ENCODE measurements at regions not wholly inside any gene's neighbourhood (a gene's known extent, or its start where the extent isn't known, plus 50 kb on each side); places are given as distances from the start of the nearest gene placed in this dataset.

GRCh38 chr2:46818141-46818621 lies 97.4 kb downstream of the MCFD2 start:
- no peaks in the 10 kb centered on the region for H3K9me3 Mint-ChIP-seq (ENCODE audit: unreplicated experiment)
- H3K4me1 Mint-ChIP-seq (ENCODE audit: unreplicated experiment), result peaks cover 10% of the 10 kb centered on the region
- TF ChIP-seq CTCF (IDR thresholded peaks at IDR 0.05; ENCODE audit: unreplicated experiment), result no peak
- no peak overlapping the region for H3K27ac Mint-ChIP-seq (ENCODE audit: unreplicated experiment)
- DNase-seq (ENCODE audit: low spot score), result no peak
- no peaks in the 10 kb centered on the region for H3K36me3 Mint-ChIP-seq (ENCODE audit: low read depth, unreplicated experiment)
- H3K4me3 Mint-ChIP-seq (ENCODE audit: unreplicated experiment), result no peak overlapping the region
- peaks cover 4% of the 10 kb centered on the region for H3K27me3 Mint-ChIP-seq (ENCODE audit: unreplicated experiment)

DNA sequence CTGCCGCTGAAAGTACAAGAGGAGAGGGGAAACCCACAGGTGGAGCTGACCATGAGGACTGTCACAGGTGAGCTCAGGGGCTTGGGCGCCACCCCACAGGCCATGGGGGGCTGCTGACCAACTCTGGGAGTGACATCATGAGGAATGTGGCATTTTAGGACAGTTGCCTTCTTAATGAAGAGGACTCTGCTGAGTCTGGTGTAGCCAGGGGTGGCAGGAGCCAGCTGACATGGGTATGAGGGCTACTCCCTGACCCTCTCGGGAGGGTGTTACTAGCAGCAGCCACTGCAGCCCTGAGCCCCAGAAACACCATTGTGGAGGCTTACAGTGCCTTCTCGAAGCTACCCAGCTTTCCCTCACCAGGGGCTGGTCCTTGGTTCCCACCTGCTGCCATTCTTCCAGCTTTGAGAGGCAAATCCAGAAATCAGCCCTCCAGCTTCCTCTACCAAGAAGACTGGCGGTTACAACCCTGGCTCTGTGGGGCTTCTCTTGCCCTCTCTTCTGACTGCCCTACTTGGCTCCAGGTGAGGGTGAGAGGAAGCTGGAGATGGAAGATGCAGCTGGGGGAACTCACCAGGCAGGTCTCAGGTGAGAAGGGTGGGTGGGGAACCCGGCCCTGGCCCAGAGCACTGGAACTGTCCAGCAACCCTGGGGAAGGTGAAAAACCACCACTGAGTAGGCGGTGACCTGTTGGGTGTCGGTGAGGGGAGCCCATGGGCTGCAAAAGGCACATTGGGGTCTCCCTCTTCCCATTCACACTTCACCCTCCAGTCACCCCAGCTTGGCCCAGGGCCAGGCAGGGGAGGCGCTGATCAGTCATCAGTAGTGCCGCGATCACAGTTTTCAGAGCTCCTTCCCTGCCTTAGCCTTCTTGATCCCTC lies 98.5 kb downstream of the MCFD2 start:
- no peak for DNase-seq (ENCODE audit: low spot score)
- peaks cover 4% of the 10 kb centered on the region for H3K27me3 Mint-ChIP-seq (ENCODE audit: unreplicated experiment)
- H3K4me1 Mint-ChIP-seq (ENCODE audit: unreplicated experiment), result peaks cover 5% of the 10 kb centered on the region
- no peak overlapping the region for H3K4me3 Mint-ChIP-seq (ENCODE audit: unreplicated experiment)
- no peaks in the 10 kb centered on the region for H3K9me3 Mint-ChIP-seq (ENCODE audit: unreplicated experiment)
- H3K27ac Mint-ChIP-seq (ENCODE audit: unreplicated experiment), result no peak overlapping the region
- no peak for TF ChIP-seq CTCF (IDR thresholded peaks at IDR 0.05; ENCODE audit: unreplicated experiment)
- H3K36me3 Mint-ChIP-seq (ENCODE audit: low read depth, unreplicated experiment), result no peaks in the 10 kb centered on the region

GRCh38 chr2:46816151-46816845 lies 99.3 kb downstream of the MCFD2 start:
- peaks cover 4% of the 10 kb centered on the region for H3K27me3 Mint-ChIP-seq (ENCODE audit: unreplicated experiment)
- peaks cover 9% of the 10 kb centered on the region for H3K4me1 Mint-ChIP-seq (ENCODE audit: unreplicated experiment)
- H3K36me3 Mint-ChIP-seq (ENCODE audit: low read depth, unreplicated experiment), result no peaks in the 10 kb centered on the region
- TF ChIP-seq CTCF (IDR thresholded peaks at IDR 0.05; ENCODE audit: unreplicated experiment), result no peak
- H3K4me3 Mint-ChIP-seq (ENCODE audit: unreplicated experiment), result no peak overlapping the region
- DNase-seq (ENCODE audit: low spot score), result no peak
- no peaks in the 10 kb centered on the region for H3K9me3 Mint-ChIP-seq (ENCODE audit: unreplicated experiment)
- H3K27ac Mint-ChIP-seq (ENCODE audit: unreplicated experiment), result no peak overlapping the region

DNA sequence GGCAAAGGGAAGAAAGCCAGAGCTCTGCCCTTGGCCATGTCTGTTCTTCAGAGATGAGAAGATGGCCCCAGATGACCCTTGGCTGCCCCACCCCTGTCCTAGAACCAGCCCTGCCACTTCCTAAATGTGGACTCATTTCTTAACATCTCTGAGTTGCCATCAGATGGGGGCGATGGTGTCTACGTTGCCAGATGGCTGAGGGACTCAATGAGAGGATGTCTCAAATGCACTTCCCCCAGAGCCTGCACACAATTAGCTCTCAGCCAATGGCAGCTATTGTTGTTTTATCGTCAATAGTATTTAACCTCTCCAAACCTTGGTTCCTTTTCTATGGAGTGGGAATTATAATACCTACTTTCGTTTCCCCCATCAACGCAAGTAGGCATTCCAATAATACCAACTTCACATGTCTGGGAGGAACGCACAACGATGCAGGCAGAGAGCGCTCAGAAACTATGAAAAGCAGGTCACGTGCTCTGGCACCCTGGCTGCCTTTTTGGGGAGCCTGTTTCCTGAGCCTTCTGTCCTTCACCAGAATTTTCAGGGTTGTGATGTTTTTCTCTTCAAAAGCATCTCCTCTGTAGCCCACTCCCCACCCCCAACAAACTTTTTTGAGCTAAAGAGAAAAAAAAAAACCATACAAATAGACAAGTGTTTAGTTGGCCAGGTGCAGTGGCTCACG lies 100.3 kb downstream of the MCFD2 start:
- Mint-ChIP-seq H3K36me3 (ENCODE audit: low read depth, unreplicated experiment) (no peaks in the 10 kb centered on the region), H3K27ac (ENCODE audit: unreplicated experiment) (no peak overlapping the region), H3K4me3 (ENCODE audit: unreplicated experiment) (no peak overlapping the region), H3K4me1 (ENCODE audit: unreplicated experiment) (peaks cover 9% of the 10 kb centered on the region), H3K27me3 (ENCODE audit: unreplicated experiment) (peaks cover 4% of the 10 kb centered on the region), H3K9me3 (ENCODE audit: unreplicated experiment) (no peaks in the 10 kb centered on the region)
- DNase-seq (ENCODE audit: low spot score), result no peak
- no peak for TF ChIP-seq CTCF (IDR thresholded peaks at IDR 0.05; ENCODE audit: unreplicated experiment)
